Glutamatergic neuron (in vitro differentiated cells): ENCODE measurements at regions not wholly inside any gene's neighbourhood (a gene's known extent, or its start where the extent isn't known, plus 50 kb on each side); places are given as distances from the start of the nearest gene placed in this dataset.

ENCODE experiments used
- DNase-seq: peaks from one replicate; pipeline ENCODE4 v3.0.0; 2022
- H3K27ac Mint-ChIP-seq: one replicate; pipeline ENCODE4 v1.8.0; 2020; ENCODE audit warnings: mild to moderate bottlenecking, mixed read lengths, inconsistent platforms; ENCODE audit not compliant: unreplicated experiment
- H3K27me3 Mint-ChIP-seq: one replicate; pipeline ENCODE4 v1.8.0; 2020; ENCODE audit warnings: mild to moderate bottlenecking, moderate library complexity, mixed read lengths, inconsistent platforms; ENCODE audit not compliant: unreplicated experiment
- H3K36me3 Mint-ChIP-seq: one replicate; pipeline ENCODE4 v1.8.0; 2020; ENCODE audit warnings: mild to moderate bottlenecking, mixed read lengths, inconsistent platforms; ENCODE audit not compliant: unreplicated experiment
- H3K4me1 Mint-ChIP-seq: one replicate; pipeline ENCODE4 v1.8.0; 2020; ENCODE audit warnings: mild to moderate bottlenecking, low read depth, mixed read lengths, inconsistent platforms; ENCODE audit not compliant: unreplicated experiment
- H3K4me3 Mint-ChIP-seq: one replicate; pipeline ENCODE4 v1.8.0; 2020; ENCODE audit warnings: mild to moderate bottlenecking, mixed read lengths, inconsistent platforms; ENCODE audit not compliant: unreplicated experiment
- H3K9me3 Mint-ChIP-seq: one replicate; pipeline ENCODE4 v1.8.0; 2020; ENCODE audit warnings: mild to moderate bottlenecking, moderate library complexity, mixed read lengths, inconsistent platforms; ENCODE audit not compliant: unreplicated experiment
- CTCF ChIP-seq: fragments of 200-600 bp; sonication (generic); IDR thresholded peaks from one replicate; pipeline ENCODE4 v1.5.0; 2021; ENCODE audit not compliant: partially characterized antibody, unreplicated experiment

- TF ChIP-seq CTCF: no peak
- Mint-ChIP-seq H3K36me3 (no peaks in the 10 kb centered on the region), H3K4me1 (no peaks in the 10 kb centered on the region), H3K27ac (no peak overlapping the region), H3K4me3 (no peak overlapping the region), H3K9me3 (peaks cover 2% of the 10 kb centered on the region), H3K27me3 (peaks cover 2% of the 10 kb centered on the region)
- no peak for DNase-seq
These were observed 467.1 kb downstream of the LMO4 start for GRCh38 chr1:87795615-87796337.

- Mint-ChIP-seq H3K4me3 (no peak overlapping the region), H3K27me3 (peaks cover 2% of the 10 kb centered on the region), H3K36me3 (no peaks in the 10 kb centered on the region), H3K4me1 (no peaks in the 10 kb centered on the region), H3K27ac (no peak overlapping the region), H3K9me3 (no peaks in the 10 kb centered on the region)
- no peak for TF ChIP-seq CTCF
- no peak for DNase-seq
These were observed 467.8 kb downstream of the LMO4 start for GRCh38 chr1:87796471-87796901.

- no peak overlapping the region for H3K4me3 Mint-ChIP-seq
These were observed 470.8 kb downstream of the LMO4 start for GRCh38 chr1:87799451-87799850.

GRCh38 chr1:87800006-87800405, 471.3 kb downstream of the LMO4 start:
- no peak overlapping the region for H3K27ac Mint-ChIP-seq
- H3K27me3 Mint-ChIP-seq: peaks cover 2% of the 10 kb centered on the region
- no peaks in the 10 kb centered on the region for H3K4me1 Mint-ChIP-seq
- no peaks in the 10 kb centered on the region for H3K36me3 Mint-ChIP-seq
- H3K9me3 Mint-ChIP-seq: no peaks in the 10 kb centered on the region
- no peak for TF ChIP-seq CTCF
- H3K4me3 Mint-ChIP-seq: no peak overlapping the region
- DNase-seq: no peak

More at GRCh38 chr1:87799451-87799850, 470.8 kb downstream of the LMO4 start:
- DNase-seq: no peak
- Mint-ChIP-seq H3K27me3 (peaks cover 2% of the 10 kb centered on the region), H3K4me1 (no peaks in the 10 kb centered on the region), H3K36me3 (no peaks in the 10 kb centered on the region), H3K27ac (no peak overlapping the region), H3K9me3 (no peaks in the 10 kb centered on the region)
- no peak for TF ChIP-seq CTCF

GRCh38 chr1:87803375-87803774, 474.7 kb downstream of the LMO4 start:
- Mint-ChIP-seq H3K9me3 (no peaks in the 10 kb centered on the region), H3K27me3 (no peaks in the 10 kb centered on the region), H3K27ac (no peak overlapping the region), H3K36me3 (no peaks in the 10 kb centered on the region), H3K4me1 (no peaks in the 10 kb centered on the region), H3K4me3 (no peak overlapping the region)
- no peak for TF ChIP-seq CTCF
- DNase-seq: no peak
